CD4-positive, alpha-beta T cell (primary cell): ENCODE measurements at regions not wholly inside any gene's neighbourhood (a gene's known extent, or its start where the extent isn't known, plus 50 kb on each side); places are given as distances from the start of the nearest gene placed in this dataset.

Experiments
- ATAC-seq: fragments of 200-7000 bp; cut with Tn5 transposase; one replicate; pipeline ENCODE4 v1.10.0; 2022; ENCODE audit warnings: mild to moderate bottlenecking; ENCODE audit not compliant: poor library complexity
- CTCF ChIA-PET: fragments of 350-600 bp; sonication (Branson Sonifier 250); formaldehyde crosslinking; loops from one replicate; lab custom pipeline; 2021; ENCODE audit warnings: antibody characterized with exemption, inconsistent platforms; lab: Charles Lee
- POLR2A ChIA-PET: fragments of 350-600 bp; sonication (Branson Sonifier 250); formaldehyde crosslinking; loops from one replicate; lab custom pipeline; 2021; ENCODE audit warnings: antibody characterized with exemption, inconsistent platforms; lab: Charles Lee
- DNase-seq, 14 experiments: peaks; one replicate each; pipeline ENCODE4 v3.0.0-alpha.2; 2013 to 2020; ENCODE audit warnings: mixed read lengths in 2 of 14
- H3K27ac ChIP-seq, 2 donors: one replicate each; pipeline versions ENCODE4 v1.5.1 to v1.7.0; 2013; ENCODE audit warnings: low read length in 2 of 2, low read depth in 1 of 2, mild to moderate bottlenecking in 1 of 2
- H3K27me3 ChIP-seq, 2 experiments: 1 replicate in 1 of 2; 2 replicates in 1 of 2; pipeline versions ENCODE4 v1.6.1 to v1.7.0; 2013; ENCODE audit warnings: low read length in 2 of 2, control low read depth in 1 of 2, mild to moderate bottlenecking in 1 of 2, moderate library complexity in 1 of 2; ENCODE audit not compliant: insufficient read depth in 2 of 2, control insufficient read depth in 1 of 2
- H3K36me3 ChIP-seq: one replicate; pipeline ENCODE4 v1.6.1; 2013; ENCODE audit warnings: low read length, control low read depth; ENCODE audit not compliant: insufficient read depth
- H3K4me1 ChIP-seq: one replicate; pipeline ENCODE4 v1.6.1; 2013; ENCODE audit warnings: low read length, control low read depth; ENCODE audit not compliant: insufficient read depth
- H3K4me3 ChIP-seq: one replicate; pipeline ENCODE4 v1.5.1; 2013; ENCODE audit warnings: mild to moderate bottlenecking, low read length, moderate library complexity
- H3K9me3 ChIP-seq, 2 experiments: 1 replicate in 1 of 2; 2 replicates in 1 of 2; pipeline versions ENCODE4 v1.6.1 to v1.7.0; 2013; ENCODE audit warnings: low read length in 2 of 2, mild to moderate bottlenecking in 2 of 2, control low read depth in 1 of 2, moderate library complexity in 1 of 2; ENCODE audit not compliant: control insufficient read depth in 1 of 2, insufficient read depth in 1 of 2
- H3K27ac Mint-ChIP-seq: one replicate; pipeline ENCODE4 v1.8.0; 2020; ENCODE audit warnings: mixed read lengths
- H3K27me3 Mint-ChIP-seq: one replicate; pipeline ENCODE4 v1.8.0; 2021; ENCODE audit warnings: mixed read lengths
- H3K36me3 Mint-ChIP-seq: one replicate; pipeline ENCODE4 v1.8.0; 2021; ENCODE audit warnings: low read depth, mixed read lengths
- H3K4me1 Mint-ChIP-seq: one replicate; pipeline ENCODE4 v1.8.0; 2021; ENCODE audit warnings: low read depth, mixed read lengths
- H3K4me3 Mint-ChIP-seq: one replicate; pipeline ENCODE4 v1.8.0; 2020; ENCODE audit warnings: mild to moderate bottlenecking, mixed read lengths
- H3K9me3 Mint-ChIP-seq: one replicate; pipeline ENCODE4 v1.8.0; 2020; ENCODE audit warnings: mixed read lengths
- CTCF ChIP-seq: fragments of 200-600 bp; IDR thresholded peaks from one replicate; pipeline ENCODE4 v1.8.0; 2022; ENCODE audit warnings: antibody characterized with exemption, mild to moderate bottlenecking
- intact Hi-C, 2 experiments: fragments of 100-400 bp; cut with DNase I in 1 of 2; cut with micrococcal nuclease in 1 of 2; formaldehyde crosslinking; loops; one replicate each; pipeline versions ENCODE4 v1.15.1 to v1.9.0; 2023 to 2025; cut with DNase I, micrococcal nuclease

- Histone ChIP-seq H3K27ac (no peak overlapping the region), H3K9me3 (no peaks in the 10 kb centered on the region), H3K36me3 (no peaks in the 10 kb centered on the region), H3K27me3 (no peaks in the 10 kb centered on the region), H3K4me3 (no peak overlapping the region), H3K4me1 (no peaks in the 10 kb centered on the region)
- Mint-ChIP-seq H3K4me3 (no peak overlapping the region), H3K36me3 (no peaks in the 10 kb centered on the region), H3K4me1 (no peaks in the 10 kb centered on the region), H3K27ac (no peak overlapping the region), H3K9me3 (no peaks in the 10 kb centered on the region), H3K27me3 (peaks cover 9% of the 10 kb centered on the region)
- no peak for TF ChIP-seq CTCF
- DNase-seq, result no peak
- ATAC-seq, result no peak
- CTCF ChIA-PET, result interaction anchor here (0.9 kb wide), 1 partner anchor 11 kb away, joined by 3 read pairs; no protein-coding TSS in a partner anchor
- POLR2A ChIA-PET, result no interaction called here
- intact Hi-C loops, result no loop called here
Measured at GRCh38 chr7:12951397-12951801, 264.0 kb downstream of the ARL4A start.

- H3K9me3 Mint-ChIP-seq, result no peaks in the 10 kb centered on the region
- H3K9me3 ChIP-seq, result no peaks in the 10 kb centered on the region
- intact Hi-C loops, result no loop called here
- H3K4me3 ChIP-seq, result no peak overlapping the region
- H3K36me3 ChIP-seq, result no peaks in the 10 kb centered on the region
- no peaks in the 10 kb centered on the region for H3K4me1 ChIP-seq
- ChIA-PET CTCF (no interaction called here), POLR2A (no interaction called here)
- no peaks in the 10 kb centered on the region for H3K36me3 Mint-ChIP-seq
- H3K4me1 Mint-ChIP-seq, result no peaks in the 10 kb centered on the region
- no peaks in the 10 kb centered on the region for H3K27me3 ChIP-seq
- ATAC-seq (no peak), DNase-seq (no peak)
- H3K27me3 Mint-ChIP-seq, result peaks cover 5% of the 10 kb centered on the region
- H3K27ac Mint-ChIP-seq, result no peak overlapping the region
- TF ChIP-seq CTCF, result no peak
- no peak overlapping the region for H3K4me3 Mint-ChIP-seq
- H3K27ac ChIP-seq, result no peak overlapping the region
Measured at GRCh38 chr7:12954380-12955033, 267.1 kb downstream of the ARL4A start.

GRCh38 chr7:12957487-12957886 lies 270.1 kb downstream of the ARL4A start:
- Mint-ChIP-seq H3K4me3 (no peak overlapping the region), H3K36me3 (no peaks in the 10 kb centered on the region), H3K27ac (no peak overlapping the region), H3K27me3 (peaks cover 6% of the 10 kb centered on the region), H3K9me3 (no peaks in the 10 kb centered on the region), H3K4me1 (no peaks in the 10 kb centered on the region)
- ATAC-seq (no peak), DNase-seq (no peak)
- H3K4me3 ChIP-seq, result no peak overlapping the region
- POLR2A ChIA-PET, result no interaction called here
- no peaks in the 10 kb centered on the region for H3K27me3 ChIP-seq
- intact Hi-C loops, result no loop called here
- H3K4me1 ChIP-seq, result no peaks in the 10 kb centered on the region
- H3K36me3 ChIP-seq, result no peaks in the 10 kb centered on the region
- no peak for TF ChIP-seq CTCF
- no peaks in the 10 kb centered on the region for H3K9me3 ChIP-seq
- no peak overlapping the region for H3K27ac ChIP-seq
- CTCF ChIA-PET, result no interaction called here
